GM12878 (cell line): ENCODE measurements at regions not wholly inside any gene's neighbourhood (a gene's known extent, or its start where the extent isn't known, plus 50 kb on each side); places are given as distances from the start of the nearest gene placed in this dataset.

ENCODE experiments used
- ATAC-seq: fragments of 200-7000 bp; cut with Tn5 transposase; 3 replicates; pipeline ENCODE4 v1.9.1; 2020; ENCODE audit warnings: mild to moderate bottlenecking, moderate library complexity
- BruUV-seq: library from RNA; stranded (reverse); fragments of 400-500 nt; replicated peaks from 2 replicates; lab custom pipeline; 2021; lab: Mats Ljungman, UMichigan
- CTCF ChIA-PET: fragments of 300-600 bp; sonication (Branson Sonifier 250); formaldehyde crosslinking; extraction: SDS; loops from one replicate; lab custom pipeline; 2021; ENCODE audit warnings: inconsistent platforms; lab: Yijun Ruan, JAX
- POLR2A ChIA-PET: fragments of 350-600 bp; formaldehyde crosslinking; extraction: SDS; loops from one replicate; lab custom pipeline; 2021; ENCODE audit warnings: inconsistent platforms; lab: Charles Lee
- RAD21 ChIA-PET: fragments of 300-600 bp; sonication (Branson Sonifier 250); formaldehyde crosslinking; loops from one replicate; lab custom pipeline; 2023; ENCODE audit warnings: antibody characterized with exemption; ENCODE audit not compliant: unreplicated experiment; lab: Charles Lee
- SMC1A ChIA-PET: fragments of 300-600 bp; sonication (Branson Sonifier 250); formaldehyde crosslinking; loops from one replicate; lab custom pipeline; 2023; ENCODE audit not compliant: unreplicated experiment, uncharacterized antibody; lab: Charles Lee
- DNase-seq: peaks from one replicate; pipeline ENCODE4 v3.0.0-alpha.2; 2011; ENCODE audit warnings: low read depth, low spot score
- FAIRE-seq: peaks from 3 replicates; lab custom pipeline; 2011; peaks lifted over from hg19 to GRCh38; lab: Jason Lieb, UNC
- H2AFZ ChIP-seq: 2 replicates; pipeline ENCODE4 v1.6.0; 2011; ENCODE audit warnings: low read depth, low read length, control low read depth; ENCODE audit not compliant: control insufficient read depth
- H3K27ac ChIP-seq: 2 replicates; pipeline ENCODE4 v1.5.1; 2011; ENCODE audit warnings: control low read depth; ENCODE audit not compliant: control insufficient read depth, insufficient read depth
- H3K27me3 ChIP-seq, 2 experiments: replicated peaks in 1 of 2; 2 replicates each; pipeline versions ENCODE4 v1.6.0 to v1.6.1; 2011; ENCODE audit warnings: low read length in 1 of 2; ENCODE audit not compliant: control insufficient read depth in 2 of 2, insufficient read depth in 2 of 2
- H3K36me3 ChIP-seq, 2 experiments: 2 replicates each; pipeline ENCODE4 v1.5.1; 2011; ENCODE audit warnings: low read length in 1 of 2; ENCODE audit not compliant: control insufficient read depth in 2 of 2, insufficient read depth in 2 of 2
- H3K4me1 ChIP-seq: 2 replicates; pipeline ENCODE4 v1.6.1; 2011; ENCODE audit warnings: mild to moderate bottlenecking, low read length, moderate library complexity, mixed read lengths; ENCODE audit not compliant: control insufficient read depth, insufficient read depth
- H3K4me2 ChIP-seq: 2 replicates; pipeline ENCODE4 v1.6.0; 2011; ENCODE audit warnings: control low read depth; ENCODE audit not compliant: control insufficient read depth, insufficient read depth
- H3K4me3 ChIP-seq: fragments of 200-600 bp; sonication (generic); 2 replicates; pipeline ENCODE4 v1.5.1; 2016
- H3K79me2 ChIP-seq: 2 replicates; pipeline ENCODE4 v1.6.0; 2011; ENCODE audit warnings: low read length; ENCODE audit not compliant: control insufficient read depth, insufficient read depth
- H3K9ac ChIP-seq: 2 replicates; pipeline ENCODE4 v1.8.0; 2011; ENCODE audit warnings: low read length, control low read depth, mixed read lengths; ENCODE audit not compliant: control insufficient read depth, insufficient read depth
- H3K9me3 ChIP-seq: replicated peaks from 3 replicates; pipeline ENCODE4 v1.5.1; 2011; ENCODE audit warnings: mild to moderate bottlenecking, low read length; ENCODE audit not compliant: control insufficient read depth, insufficient read depth
- H4K20me1 ChIP-seq: 2 replicates; pipeline ENCODE4 v1.6.0; 2011; ENCODE audit not compliant: control insufficient read depth, insufficient read depth
- BACH1 ChIP-seq: fragments of 450-650 bp; IDR thresholded peaks from 2 replicates; pipeline ENCODE4 v1.6.1; 2017; ENCODE audit warnings: mild to moderate bottlenecking, borderline replicate concordance
- CEBPB ChIP-seq, 2 experiments: fragments of 150-350 bp in 1 of 2; IDR thresholded peaks; 2 replicates each; pipeline ENCODE4 v1.6.1; 2012 to 2014; ENCODE audit warnings: low read depth in 2 of 2, low read length in 2 of 2, borderline replicate concordance in 1 of 2, inconsistent platforms in 1 of 2
- CHD1 ChIP-seq: IDR thresholded peaks from 2 replicates; pipeline ENCODE4 v1.6.1; 2012; ENCODE audit warnings: low read depth, low read length, improper control_type of control experiment
- CHD2 ChIP-seq: IDR thresholded peaks from 2 replicates; pipeline ENCODE4 v1.6.1; 2011; ENCODE audit warnings: low read depth, low read length, improper control_type of control experiment, borderline replicate concordance
- EED ChIP-seq: sonication (generic); IDR thresholded peaks from 2 replicates; pipeline ENCODE4 v1.6.1; 2016; ENCODE audit warnings: antibody characterized with exemption, low read depth
- MEF2A ChIP-seq: IDR thresholded peaks from 2 replicates; pipeline ENCODE4 v1.6.1; 2011; ENCODE audit warnings: low read depth, mild to moderate bottlenecking, low read length, moderate library complexity; ENCODE audit not compliant: insufficient read depth
- NR2C1 ChIP-seq: fragments of 450-650 bp; IDR thresholded peaks from 2 replicates; pipeline ENCODE4 v1.6.1; 2017; ENCODE audit warnings: antibody characterized with exemption, mild to moderate bottlenecking, moderate library complexity
- SIN3A ChIP-seq: IDR thresholded peaks from 2 replicates; pipeline ENCODE4 v1.6.1; 2012; ENCODE audit warnings: low read depth, low read length, improper control_type of control experiment
- SREBF1 ChIP-seq: IDR thresholded peaks from 2 replicates; pipeline ENCODE4 v1.6.1; 2012; ENCODE audit warnings: mild to moderate bottlenecking, low read length
- SRF ChIP-seq, 2 experiments: IDR thresholded peaks; 2 replicates each; pipeline ENCODE4 v1.6.1; 2011; ENCODE audit warnings: low read depth in 2 of 2, low read length in 2 of 2, mild to moderate bottlenecking in 1 of 2, moderate library complexity in 1 of 2
- TAF1 ChIP-seq: IDR thresholded peaks from 2 replicates; pipeline ENCODE4 v1.6.1; 2011; ENCODE audit warnings: mild to moderate bottlenecking, low read depth, low read length, borderline replicate concordance
- TBL1XR1 ChIP-seq: IDR thresholded peaks from 2 replicates; pipeline ENCODE4 v1.6.1; 2012; ENCODE audit warnings: low read depth, low read length, improper control_type of control experiment
- WGBS: methylation state at CpG from one replicate; pipeline ENCODE4 v1.1.6; 2016; ENCODE audit warnings: low lambda C conversion rate; ENCODE audit not compliant: insufficient replicate concordance, insufficient coverage; ENCODE audit errors: missing lambda C conversion rate; 5-methylcytosine and 5-hydroxymethylcytosine counted together
- in situ Hi-C: fragments of 300-500 bp; cut with MboI; formaldehyde crosslinking; loops from 9 replicates; pipeline ENCODE4 v1.14.3; 2018; ENCODE audit warnings: mixed read lengths
- intact Hi-C: fragments of 100-400 bp; cut with micrococcal nuclease; formaldehyde crosslinking; loops from one replicate; pipeline ENCODE4 v1.14.2; 2022; ENCODE audit not compliant: unreplicated experiment
- TF ChIP-seq, protein P1 (sequence below): fragments of 150-350 bp; IDR thresholded peaks from 2 replicates; pipeline ENCODE4 v1.6.1; 2016; ENCODE audit warnings: low read depth, low read length

DNA sequence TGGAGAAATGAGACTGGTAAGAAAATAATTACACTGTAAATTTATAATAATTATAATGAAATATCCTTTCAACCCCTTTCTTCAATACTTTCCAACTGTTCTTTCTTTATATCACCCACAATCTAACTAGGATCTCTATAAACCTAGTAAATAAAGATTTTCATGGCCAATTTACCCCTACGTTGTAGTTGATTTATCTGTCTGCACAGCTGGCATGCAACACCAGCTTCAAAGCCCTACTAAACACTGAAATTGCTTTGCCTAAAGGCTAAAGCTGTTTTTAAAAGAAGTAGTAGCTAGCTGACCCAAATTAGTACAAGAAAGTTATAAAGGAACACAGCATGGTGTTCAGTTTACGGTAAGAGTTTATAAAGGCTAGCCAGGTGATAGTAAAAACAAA lies 140.1 kb downstream of the NOL4 start (continued):
- no peak for TF ChIP-seq CEBPB (IDR thresholded peaks at IDR 0.05; ENCODE audit: borderline replicate concordance in 1 of 2, low read depth in 2 of 2, low read length in 2 of 2)
- TF ChIP-seq CHD2 = no peak
- TF ChIP-seq, protein P1, sequence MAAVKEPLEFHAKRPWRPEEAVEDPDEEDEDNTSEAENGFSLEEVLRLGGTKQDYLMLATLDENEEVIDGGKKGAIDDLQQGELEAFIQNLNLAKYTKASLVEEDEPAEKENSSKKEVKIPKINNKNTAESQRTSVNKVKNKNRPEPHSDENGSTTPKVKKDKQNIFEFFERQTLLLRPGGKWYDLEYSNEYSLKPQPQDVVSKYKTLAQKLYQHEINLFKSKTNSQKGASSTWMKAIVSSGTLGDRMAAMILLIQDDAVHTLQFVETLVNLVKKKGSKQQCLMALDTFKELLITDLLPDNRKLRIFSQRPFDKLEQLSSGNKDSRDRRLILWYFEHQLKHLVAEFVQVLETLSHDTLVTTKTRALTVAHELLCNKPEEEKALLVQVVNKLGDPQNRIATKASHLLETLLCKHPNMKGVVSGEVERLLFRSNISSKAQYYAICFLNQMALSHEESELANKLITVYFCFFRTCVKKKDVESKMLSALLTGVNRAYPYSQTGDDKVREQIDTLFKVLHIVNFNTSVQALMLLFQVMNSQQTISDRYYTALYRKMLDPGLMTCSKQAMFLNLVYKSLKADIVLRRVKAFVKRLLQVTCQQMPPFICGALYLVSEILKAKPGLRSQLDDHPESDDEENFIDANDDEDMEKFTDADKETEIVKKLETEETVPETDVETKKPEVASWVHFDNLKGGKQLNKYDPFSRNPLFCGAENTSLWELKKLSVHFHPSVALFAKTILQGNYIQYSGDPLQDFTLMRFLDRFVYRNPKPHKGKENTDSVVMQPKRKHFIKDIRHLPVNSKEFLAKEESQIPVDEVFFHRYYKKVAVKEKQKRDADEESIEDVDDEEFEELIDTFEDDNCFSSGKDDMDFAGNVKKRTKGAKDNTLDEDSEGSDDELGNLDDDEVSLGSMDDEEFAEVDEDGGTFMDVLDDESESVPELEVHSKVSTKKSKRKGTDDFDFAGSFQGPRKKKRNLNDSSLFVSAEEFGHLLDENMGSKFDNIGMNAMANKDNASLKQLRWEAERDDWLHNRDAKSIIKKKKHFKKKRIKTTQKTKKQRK = no peak
- no peak for TF ChIP-seq MEF2A
- TF ChIP-seq SREBF1 = no peak

DNA sequence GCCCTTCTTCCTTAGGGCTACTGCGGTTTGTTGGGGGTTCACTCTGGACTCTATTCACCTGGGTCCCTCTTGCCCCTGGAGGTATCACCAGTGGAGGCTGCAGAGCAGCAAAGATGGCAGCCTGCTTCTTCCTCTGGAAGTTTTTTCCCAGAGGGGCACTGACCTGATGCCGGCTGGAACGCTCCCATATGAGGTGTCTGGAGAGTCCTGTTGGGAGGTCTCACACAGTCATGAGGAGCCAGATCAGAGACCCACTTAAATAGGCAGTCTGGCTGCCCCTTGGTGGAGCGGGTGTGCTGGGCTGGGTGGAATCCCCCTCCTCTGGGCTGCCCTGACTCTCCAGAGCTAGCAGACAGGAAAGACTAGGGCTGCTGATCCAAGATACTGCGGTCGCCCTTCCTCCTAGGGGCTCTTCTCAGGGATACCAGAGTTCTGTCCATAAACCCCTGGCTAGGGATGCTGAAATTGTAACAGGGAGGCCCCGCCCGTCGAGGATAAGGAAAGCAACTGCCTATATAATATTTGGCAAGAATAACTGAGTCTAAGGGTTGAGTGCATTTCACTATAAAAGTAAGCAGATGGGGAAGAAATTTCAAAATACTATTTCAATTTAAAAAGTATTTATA lies 140.7 kb downstream of the NOL4 start:
- Histone ChIP-seq H3K4me3 (no peak overlapping the region), H3K36me3 (no peaks in the 10 kb centered on the region), H3K9ac (no peak overlapping the region), H3K4me1 (no peaks in the 10 kb centered on the region), H2AFZ (no peak overlapping the region), H3K27me3 (no peaks in the 10 kb centered on the region), H3K79me2 (no peaks in the 10 kb centered on the region), H3K27ac (no peak overlapping the region), H4K20me1 (no peaks in the 10 kb centered on the region), H3K9me3 (no peaks in the 10 kb centered on the region), H3K4me2 (no peak overlapping the region)
- ChIA-PET CTCF (no interaction called here), RAD21 (no interaction called here), SMC1A (interaction anchor here (1.1 to 1.6 kb wide), 2 partner anchors 12 to 55 kb away, joined by 4 read pairs; no protein-coding TSS in a partner anchor), POLR2A (no interaction called here)
- ATAC-seq = no peak
- FAIRE-seq = no peak
- BruUV-seq = no TSS peak
- TF ChIP-seq CHD1 = no peak
- no peak for TF ChIP-seq SIN3A
- TF ChIP-seq NR2C1 = no peak
- no peak for TF ChIP-seq BACH1
- no peak for TF ChIP-seq EED
- no peak for TF ChIP-seq SRF (IDR thresholded peaks at IDR 0.05; ENCODE audit: low read depth in 2 of 2, low read length in 2 of 2)
- no peak for TF ChIP-seq TAF1
- TF ChIP-seq TBL1XR1 = no peak
- in situ Hi-C loops = no loop called here
- intact Hi-C loops = no loop called here
- DNase-seq = no peak
- WGBS = 14% methylated on average over 9 of the region's 9 CpGs
